HG03571 (cell line): ENCODE measurements at regions not wholly inside any gene's neighbourhood (a gene's known extent, or its start where the extent isn't known, plus 50 kb on each side); places are given as distances from the start of the nearest gene placed in this dataset.
"Not testable (repeated sequence)": the region's sequence is repeated elsewhere in the genome, so short reads cannot be mapped to it uniquely, and the experiment has no call there.

ENCODE experiments used
- ATAC-seq: cut with Tn5 transposase; IDR thresholded peaks from one replicate; pipeline ENCODE4 v1.9.1; 2021; ENCODE audit not compliant: unreplicated experiment

- ATAC-seq = no peak
Observed at GRCh38 chr14:42554091-42554490, 947.4 kb downstream of the LRFN5 start.

GRCh38 chr14:42550310-42550709 lies 943.6 kb downstream of the LRFN5 start:
- no peak for ATAC-seq

- ATAC-seq = no peak
Observed at GRCh38 chr14:42548349-42548748, 941.7 kb downstream of the LRFN5 start.

- no peak for ATAC-seq
Observed at GRCh38 chr14:42545636-42546035, 939.0 kb downstream of the LRFN5 start.

GRCh38 chr14:42541535-42542001 lies 934.9 kb downstream of the LRFN5 start:
- ATAC-seq = no peak

GRCh38 chr14:42535397-42535796 lies 928.7 kb downstream of the LRFN5 start:
- no peak for ATAC-seq

- ATAC-seq = no peak
Observed at GRCh38 chr14:42533476-42533875, 926.8 kb downstream of the LRFN5 start.

GRCh38 chr14:42532194-42532593 lies 925.5 kb downstream of the LRFN5 start:
- no peak for ATAC-seq

- no peak for ATAC-seq
Observed at GRCh38 chr14:42527141-42527540, 920.5 kb downstream of the LRFN5 start.

- peak; percentile 94 for ATAC-seq
Observed at GRCh38 chr14:42523666-42524065, 917.0 kb downstream of the LRFN5 start.

- ATAC-seq = no peak
Observed at GRCh38 chr14:42517806-42518500, 911.3 kb downstream of the LRFN5 start.

GRCh38 chr14:42513837-42514236 lies 907.2 kb downstream of the LRFN5 start:
- no peak for ATAC-seq

- no peak for ATAC-seq
Observed at GRCh38 chr14:42510071-42510470, 903.4 kb downstream of the LRFN5 start.

GRCh38 chr14:42508209-42508946 lies 901.7 kb downstream of the LRFN5 start:
- no peak for ATAC-seq

- ATAC-seq = no peak
Observed at GRCh38 chr14:42504433-42504832, 897.8 kb downstream of the LRFN5 start.

GRCh38 chr14:42499137-42499536 lies 892.5 kb downstream of the LRFN5 start:
- no peak for ATAC-seq

- ATAC-seq = no peak
Observed at GRCh38 chr14:42490536-42490935, 883.9 kb downstream of the LRFN5 start.

GRCh38 chr14:42488965-42489364 lies 882.3 kb downstream of the LRFN5 start:
- ATAC-seq = no peak

- ATAC-seq = not testable (repeated sequence)
Observed at GRCh38 chr14:42482345-42482971, 875.8 kb downstream of the LRFN5 start.

- ATAC-seq = not testable (repeated sequence)
Observed at GRCh38 chr14:42481714-42482113, 875.0 kb downstream of the LRFN5 start.

- ATAC-seq = no peak
Observed at GRCh38 chr14:42480255-42480654, 873.6 kb downstream of the LRFN5 start.

- ATAC-seq = no peak
Observed at GRCh38 chr14:42475289-42475688, 868.6 kb downstream of the LRFN5 start.
